Neural progenitor cell (in vitro differentiated cells): ENCODE measurements at regions not wholly inside any gene's neighbourhood (a gene's known extent, or its start where the extent isn't known, plus 50 kb on each side); places are given as distances from the start of the nearest gene placed in this dataset.

Experiments
- DNase-seq: peaks from one replicate; pipeline ENCODE4 v3.0.0-alpha.2; 2016; ENCODE audit warnings: low spot score
- H2AFZ ChIP-seq: fragments of 200-600 bp; sonication (generic); replicated peaks from 2 replicates; pipeline ENCODE4 v1.6.1; 2016; ENCODE audit warnings: antibody characterized with exemption
- H3F3A ChIP-seq: fragments of 200-600 bp; sonication (generic); 2 replicates; pipeline ENCODE4 v1.6.1; 2016; ENCODE audit warnings: antibody characterized with exemption, low read depth
- H3K27ac ChIP-seq: fragments of 200-600 bp; sonication (generic); 2 replicates; pipeline ENCODE4 v1.5.1; 2016; ENCODE audit warnings: mild to moderate bottlenecking
- H3K27me3 ChIP-seq: fragments of 200-600 bp; sonication (generic); 2 replicates; pipeline ENCODE4 v1.6.1; 2016; ENCODE audit warnings: mild to moderate bottlenecking, moderate library complexity
- H3K36me3 ChIP-seq: fragments of 200-600 bp; sonication (generic); 2 replicates; pipeline ENCODE4 v1.5.1; 2016
- H3K4me1 ChIP-seq: fragments of 200-600 bp; sonication (generic); 2 replicates; pipeline ENCODE4 v1.6.1; 2016; ENCODE audit warnings: mixed run types
- H3K4me2 ChIP-seq: fragments of 200-600 bp; sonication (generic); 2 replicates; pipeline ENCODE4 v1.6.1; 2016
- H3K4me3 ChIP-seq: fragments of 200-600 bp; sonication (generic); 2 replicates; pipeline ENCODE4 v1.5.1; 2016
- H3K79me2 ChIP-seq: fragments of 200-600 bp; sonication (generic); 2 replicates; pipeline ENCODE4 v1.6.1; 2016; ENCODE audit warnings: low read depth
- H3K9ac ChIP-seq: fragments of 200-600 bp; sonication (generic); 2 replicates; pipeline ENCODE4 v1.6.1; 2016
- H3K9me3 ChIP-seq: fragments of 200-600 bp; sonication (generic); 2 replicates; pipeline ENCODE4 v1.5.1; 2016; ENCODE audit warnings: low read depth
- H4K20me1 ChIP-seq: fragments of 200-600 bp; sonication (generic); 2 replicates; pipeline ENCODE4 v1.6.1; 2016; ENCODE audit warnings: low read depth
- H3K27ac Mint-ChIP-seq: 3 replicates; pipeline ENCODE4 v1.8.0; 2021; ENCODE audit warnings: mixed read lengths
- H3K27me3 Mint-ChIP-seq: 2 replicates; pipeline ENCODE4 v1.8.0; 2022; ENCODE audit warnings: low read depth, mild to moderate bottlenecking, inconsistent platforms, moderate library complexity, mixed read lengths; ENCODE audit not compliant: insufficient read depth
- H3K36me3 Mint-ChIP-seq: 3 replicates; pipeline ENCODE4 v1.8.0; 2021; ENCODE audit warnings: mixed read lengths
- H3K4me1 Mint-ChIP-seq: 3 replicates; pipeline ENCODE4 v1.8.0; 2021; ENCODE audit warnings: mixed read lengths
- H3K4me3 Mint-ChIP-seq: 3 replicates; pipeline ENCODE4 v1.8.0; 2021; ENCODE audit warnings: mild to moderate bottlenecking, moderate library complexity, mixed read lengths
- H3K9me3 Mint-ChIP-seq: 3 replicates; pipeline ENCODE4 v1.8.0; 2020; ENCODE audit warnings: mixed read lengths
- CTCF ChIP-seq: fragments of 200-600 bp; sonication (generic); IDR thresholded peaks from 2 replicates; pipeline ENCODE4 v1.5.1; 2017; ENCODE audit warnings: antibody characterized with exemption, mild to moderate bottlenecking
- EZH2 ChIP-seq: fragments of 200-600 bp; sonication (generic); IDR thresholded peaks from 2 replicates; pipeline ENCODE4 v1.6.1; 2017; ENCODE audit warnings: antibody characterized with exemption, mild to moderate bottlenecking, moderate library complexity
- EZH2phosphoT487 ChIP-seq: fragments of 200-600 bp; sonication (generic); IDR thresholded peaks from 2 replicates; pipeline ENCODE4 v1.6.1; 2017; ENCODE audit warnings: antibody characterized with exemption

DNA sequence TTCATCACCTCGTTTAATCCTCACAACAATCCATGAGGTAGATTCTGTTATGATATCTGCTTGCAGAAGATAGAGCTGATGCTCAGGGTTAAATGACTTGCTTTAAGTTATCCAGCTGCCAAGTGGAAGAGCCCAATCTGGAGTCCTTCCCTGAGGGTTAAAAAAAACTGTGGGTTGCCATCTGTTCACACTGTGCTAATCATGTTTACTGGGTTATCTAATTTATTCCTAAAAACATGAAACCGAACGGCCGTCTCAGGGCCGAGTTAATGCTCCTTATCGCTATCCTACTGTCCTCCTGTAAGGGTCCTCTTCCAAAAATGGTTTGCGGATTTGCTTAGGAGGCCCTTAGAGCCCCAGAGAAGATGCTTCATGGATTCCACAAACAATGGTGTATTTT is 153.3 kb downstream of the YIPF5 start:
- H3K27ac Mint-ChIP-seq, result no peak overlapping the region
- TF ChIP-seq EZH2phosphoT487 (no peak), EZH2 (no peak), CTCF (no peak)
- no peak overlapping the region for H3K4me2 ChIP-seq
- no peaks in the 10 kb centered on the region for H3K79me2 ChIP-seq
- H3K27ac ChIP-seq, result no peak overlapping the region
- no peaks in the 10 kb centered on the region for H3F3A ChIP-seq
- no peaks in the 10 kb centered on the region for H3K4me1 Mint-ChIP-seq
- no peak overlapping the region for H3K9ac ChIP-seq
- H3K27me3 Mint-ChIP-seq, result no peaks in the 10 kb centered on the region
- H4K20me1 ChIP-seq, result no peaks in the 10 kb centered on the region
- no peaks in the 10 kb centered on the region for H3K27me3 ChIP-seq
- H3K9me3 Mint-ChIP-seq, result peaks cover 7% of the 10 kb centered on the region
- H3K9me3 ChIP-seq, result no peaks in the 10 kb centered on the region
- H3K4me1 ChIP-seq, result no peaks in the 10 kb centered on the region
- H3K36me3 Mint-ChIP-seq, result no peaks in the 10 kb centered on the region
- H3K36me3 ChIP-seq, result no peaks in the 10 kb centered on the region
- no peak for DNase-seq
- no peak overlapping the region for H3K4me3 ChIP-seq
- H3K4me3 Mint-ChIP-seq, result no peak overlapping the region
- H2AFZ ChIP-seq, result no peak overlapping the region

GRCh38 chr5:144017631-144018030 is 152.8 kb downstream of the YIPF5 start:
- H3K36me3 Mint-ChIP-seq, result no peaks in the 10 kb centered on the region

DNA sequence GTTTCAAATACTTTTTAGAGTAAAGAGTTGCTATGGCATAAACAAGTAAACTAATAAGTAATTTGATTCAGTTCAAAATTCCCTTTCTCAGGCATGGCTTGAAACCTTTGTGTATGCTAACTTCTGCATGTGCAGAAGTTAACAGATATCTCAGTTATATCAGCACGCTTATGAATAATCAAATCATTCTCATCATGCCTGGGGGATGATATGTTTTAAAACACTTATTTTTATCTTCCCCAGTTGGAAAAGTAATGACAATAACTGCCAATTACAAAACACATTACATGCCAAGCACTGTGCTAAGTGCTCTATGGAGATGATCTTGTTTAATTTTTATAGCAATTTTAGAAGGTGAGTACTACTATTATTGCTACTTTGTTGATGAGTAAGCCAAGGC is 146.4 kb downstream of the YIPF5 start:
- Histone ChIP-seq H3K4me3 (no peak overlapping the region), H4K20me1 (no peaks in the 10 kb centered on the region), H3K27me3 (no peaks in the 10 kb centered on the region), H3K27ac (no peak overlapping the region), H3F3A (no peaks in the 10 kb centered on the region), H2AFZ (no peak overlapping the region), H3K4me2 (no peak overlapping the region), H3K36me3 (no peaks in the 10 kb centered on the region), H3K9ac (no peak overlapping the region), H3K79me2 (no peaks in the 10 kb centered on the region), H3K9me3 (no peaks in the 10 kb centered on the region), H3K4me1 (no peaks in the 10 kb centered on the region)
- no peak for DNase-seq
- Mint-ChIP-seq H3K9me3 (peaks cover 10% of the 10 kb centered on the region), H3K27ac (no peak overlapping the region), H3K27me3 (no peaks in the 10 kb centered on the region), H3K4me1 (no peaks in the 10 kb centered on the region), H3K36me3 (no peaks in the 10 kb centered on the region), H3K4me3 (no peak overlapping the region)
- TF ChIP-seq EZH2phosphoT487, result no peak
- TF ChIP-seq CTCF, result no peak
- TF ChIP-seq EZH2, result no peak

More at GRCh38 chr5:144017631-144018030, 152.8 kb downstream of the YIPF5 start:
- Mint-ChIP-seq H3K4me3 (no peak overlapping the region), H3K9me3 (peaks cover 11% of the 10 kb centered on the region), H3K4me1 (no peaks in the 10 kb centered on the region), H3K27me3 (no peaks in the 10 kb centered on the region), H3K27ac (no peak overlapping the region)
- no peak for DNase-seq
- Histone ChIP-seq H2AFZ (no peak overlapping the region), H3K9ac (no peak overlapping the region), H3K4me3 (no peak overlapping the region), H3K36me3 (no peaks in the 10 kb centered on the region), H4K20me1 (no peaks in the 10 kb centered on the region), H3K79me2 (no peaks in the 10 kb centered on the region), H3F3A (no peaks in the 10 kb centered on the region), H3K4me2 (no peak overlapping the region), H3K9me3 (no peaks in the 10 kb centered on the region), H3K27ac (no peak overlapping the region), H3K27me3 (no peaks in the 10 kb centered on the region), H3K4me1 (no peaks in the 10 kb centered on the region)
- TF ChIP-seq EZH2phosphoT487 (no peak), CTCF (no peak), EZH2 (no peak)
